ENCODE measurements at regions not wholly inside any gene's neighbourhood (a gene's known extent, or its start where the extent isn't known, plus 50 kb on each side); places are given as distances from the start of the nearest gene placed in this dataset.

DNA sequence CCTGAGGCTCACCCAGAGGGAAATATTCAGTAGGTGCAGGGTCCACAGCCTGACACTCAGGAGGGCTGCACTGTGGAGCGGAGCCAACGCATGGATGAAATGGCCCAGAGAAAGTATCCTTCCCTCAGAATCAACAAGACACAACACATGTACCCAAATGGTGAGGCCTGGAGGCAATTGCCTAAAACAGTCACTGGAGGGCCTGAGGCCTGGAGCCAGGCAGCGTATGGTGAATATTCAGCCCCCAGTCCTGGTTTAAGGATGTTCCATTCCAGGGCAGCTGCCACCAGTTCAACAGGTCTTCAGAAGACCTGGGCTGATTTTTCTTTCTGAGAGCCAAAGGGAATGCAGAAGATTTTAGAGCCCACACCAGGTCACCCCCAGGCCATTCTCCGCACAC lies 264.8 kb downstream of the INSC start:
- DNase-seq = no peak

DNA sequence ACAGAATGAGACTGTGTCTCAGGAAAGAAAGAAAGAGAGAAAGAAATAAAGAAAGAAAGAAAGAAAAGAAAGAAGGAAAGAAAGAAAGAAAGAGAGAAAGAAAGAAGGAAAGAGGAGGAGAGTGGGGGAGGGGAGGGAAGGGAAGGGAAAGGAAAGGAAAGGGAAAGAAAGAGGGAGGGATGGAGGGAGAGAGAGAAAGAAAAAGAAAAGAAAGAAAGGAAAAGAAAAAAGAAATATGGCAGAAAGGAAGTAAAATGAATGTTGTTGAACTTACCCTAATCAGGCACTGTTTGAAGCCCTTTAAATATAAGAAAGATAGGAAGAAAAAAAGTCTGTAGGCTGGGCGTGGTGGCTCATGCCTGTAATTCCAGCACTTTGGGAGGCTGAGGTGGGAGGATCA lies 276.1 kb downstream of the INSC start:
- no peak for DNase-seq

- DNase-seq = no peak
These were observed 282.1 kb downstream of the INSC start for GRCh38 chr11:15396778-15397177.

- no peak for DNase-seq
These were observed 292.2 kb downstream of the INSC start for GRCh38 chr11:15406851-15407351.

DNA sequence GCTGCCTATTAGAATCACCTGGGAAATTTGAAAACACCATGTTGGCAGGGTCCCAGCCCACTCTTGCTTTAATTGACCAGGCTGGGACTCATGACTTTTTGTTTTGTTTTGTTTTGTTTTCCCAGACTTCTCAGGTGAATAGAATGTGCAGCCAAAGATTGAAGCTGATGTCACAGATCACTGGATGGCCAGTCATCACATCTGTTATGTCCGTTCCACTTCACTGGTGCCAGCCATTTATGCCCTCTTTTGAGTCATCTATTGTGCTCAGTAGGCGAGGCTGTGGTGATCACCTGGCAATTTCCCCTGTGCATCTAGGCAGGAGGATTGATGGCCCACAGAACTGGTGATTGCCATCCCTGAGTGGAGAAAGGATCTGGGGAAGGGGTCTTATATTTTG lies 297.3 kb downstream of the INSC start:
- no peak for DNase-seq

- no peak for DNase-seq
These were observed 304.2 kb downstream of the INSC start for GRCh38 chr11:15418921-15419320.

DNA sequence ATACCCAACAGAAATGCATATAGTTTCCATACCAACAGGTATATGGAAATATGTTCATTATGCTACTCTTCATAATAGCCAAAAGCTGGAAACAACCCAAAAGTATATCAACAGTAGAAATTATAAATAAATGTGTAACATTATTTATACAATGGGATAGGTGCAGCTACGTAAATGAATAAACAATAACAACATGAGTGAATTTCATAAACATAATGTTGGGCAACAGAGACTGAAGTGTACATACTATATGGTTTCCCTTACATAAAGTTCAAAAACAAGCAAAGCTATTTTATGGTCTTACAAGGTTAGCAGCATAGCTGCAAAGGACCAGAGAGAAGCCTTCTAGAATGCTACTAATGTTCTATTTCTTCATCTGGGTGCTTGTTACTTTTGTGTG lies 305.0 kb downstream of the INSC start:
- DNase-seq = no peak

GRCh38 chr11:15430381-15430780 lies 315.7 kb downstream of the INSC start:
- no peak for DNase-seq

DNA sequence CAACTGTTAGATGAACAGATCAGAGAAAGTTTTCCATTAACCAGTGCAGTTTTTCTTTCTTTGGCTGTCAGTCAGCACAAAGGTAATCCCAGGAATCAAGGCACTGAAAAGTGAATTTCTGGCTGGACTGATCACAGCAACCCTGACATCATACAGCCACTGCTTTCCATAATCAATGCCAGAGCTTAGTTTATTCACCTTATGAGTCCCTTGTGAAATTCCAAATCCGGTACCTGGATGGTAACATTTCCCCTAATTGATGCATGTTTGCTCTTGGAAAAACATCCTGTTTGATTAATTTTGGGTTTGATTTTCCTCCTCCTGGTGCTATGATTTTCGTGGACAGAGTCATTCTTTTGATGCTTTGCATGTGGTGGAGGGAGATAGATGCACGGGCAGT lies 319.8 kb downstream of the INSC start:
- DNase-seq = peak; percentile 17

DNA sequence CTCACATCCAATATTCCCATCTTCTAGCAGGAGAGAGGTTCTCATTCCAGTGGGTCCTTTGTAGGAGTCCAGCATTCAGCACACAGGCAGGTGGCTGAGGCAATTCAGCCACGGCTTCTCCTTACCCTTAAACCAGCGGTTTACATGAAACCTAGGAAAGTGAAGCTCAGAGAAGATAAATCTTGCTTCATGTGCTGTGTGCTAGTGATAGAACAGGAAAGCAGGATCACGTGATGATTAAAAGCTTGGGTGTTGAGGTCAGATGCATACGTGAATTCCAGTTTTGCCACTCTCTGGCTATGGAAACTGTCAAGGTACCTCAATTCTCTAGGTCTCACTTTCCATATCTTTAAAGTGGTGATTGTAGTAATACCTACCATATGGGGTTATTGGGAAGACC lies 331.6 kb downstream of the INSC start:
- DNase-seq = no peak

DNA sequence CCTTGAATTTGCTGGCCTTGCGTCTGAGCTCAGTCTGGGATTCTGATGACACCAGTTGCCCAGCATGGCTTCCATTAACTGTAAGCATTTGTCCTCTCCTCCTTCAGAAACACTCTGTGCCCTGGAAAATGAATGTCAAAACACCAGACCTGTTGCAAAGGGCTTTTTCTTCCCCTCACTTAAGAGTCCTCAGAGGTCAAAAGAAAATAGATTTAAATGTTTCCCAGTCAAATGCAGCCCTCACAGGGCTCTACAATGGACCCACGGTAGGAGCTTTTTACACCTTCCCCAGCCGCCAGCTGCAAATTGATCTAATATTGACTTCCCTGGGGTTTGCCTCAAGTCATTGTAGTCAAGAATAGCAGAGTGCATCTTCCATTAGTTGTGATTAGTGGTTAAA lies 332.2 kb downstream of the INSC start:
- no peak for DNase-seq

DNA sequence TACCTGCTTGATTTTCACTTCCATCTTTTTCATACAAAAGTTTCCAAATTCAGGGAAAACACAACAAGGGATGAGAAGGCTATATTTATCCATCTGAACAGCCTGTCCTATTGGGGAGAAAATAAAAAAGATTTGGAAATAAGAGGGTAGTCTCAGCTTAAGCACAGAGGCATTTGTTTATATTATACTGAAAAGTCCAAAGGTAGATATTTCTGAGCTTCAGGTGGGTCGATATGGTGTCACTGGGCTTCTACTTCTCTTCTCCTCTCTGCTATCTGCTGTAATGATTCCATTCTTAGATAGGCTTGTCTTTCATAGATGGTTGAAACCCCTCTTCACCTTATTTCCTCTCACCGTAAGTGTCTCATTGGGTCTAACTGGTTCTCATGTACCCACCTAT lies 337.0 kb downstream of the INSC start:
- DNase-seq = no peak

GRCh38 chr11:15453211-15453765 lies 338.6 kb downstream of the INSC start:
- DNase-seq = no peak

- DNase-seq = no peak
These were observed 353.7 kb downstream of the INSC start for GRCh38 chr11:15468466-15468865.

DNA sequence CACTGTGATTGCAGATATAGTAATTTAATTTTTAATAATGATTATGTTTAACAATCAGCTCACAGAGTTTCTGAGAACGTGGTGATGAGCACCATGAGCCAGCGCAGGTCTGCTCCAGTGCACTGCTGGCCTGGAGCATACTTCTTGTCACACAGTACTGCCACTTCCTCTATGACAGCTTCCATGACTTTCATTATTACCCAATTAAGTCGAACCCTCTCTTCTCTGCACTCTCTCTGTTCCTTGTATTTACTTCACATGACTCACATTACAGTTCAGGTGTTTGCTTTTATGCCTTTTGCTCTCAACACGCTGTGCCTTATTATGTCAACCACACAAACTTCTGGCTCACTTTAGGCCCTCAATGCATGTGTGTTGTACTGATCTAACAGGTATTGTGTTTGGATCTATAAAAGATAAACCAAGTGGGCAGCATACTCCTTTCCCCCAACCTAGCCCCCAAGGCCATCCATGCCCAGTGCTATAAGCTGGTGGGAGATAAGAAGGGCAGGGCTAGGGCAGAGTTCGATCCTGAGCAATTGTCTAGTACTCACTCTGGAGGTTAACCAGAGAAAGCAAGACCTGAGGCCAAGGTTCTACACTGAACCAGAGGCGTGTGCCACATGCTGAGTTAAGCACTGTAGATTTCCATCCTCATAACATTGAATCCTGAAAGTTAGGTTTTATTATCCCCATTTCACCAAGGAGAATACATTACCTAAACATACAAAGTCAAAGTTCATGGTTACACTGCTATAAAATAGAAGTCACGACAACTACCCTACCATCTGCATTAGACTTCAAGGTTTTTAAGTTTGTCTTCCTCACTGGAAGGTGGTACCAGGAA lies 356.5 kb downstream of the INSC start:
- no peak for DNase-seq

DNA sequence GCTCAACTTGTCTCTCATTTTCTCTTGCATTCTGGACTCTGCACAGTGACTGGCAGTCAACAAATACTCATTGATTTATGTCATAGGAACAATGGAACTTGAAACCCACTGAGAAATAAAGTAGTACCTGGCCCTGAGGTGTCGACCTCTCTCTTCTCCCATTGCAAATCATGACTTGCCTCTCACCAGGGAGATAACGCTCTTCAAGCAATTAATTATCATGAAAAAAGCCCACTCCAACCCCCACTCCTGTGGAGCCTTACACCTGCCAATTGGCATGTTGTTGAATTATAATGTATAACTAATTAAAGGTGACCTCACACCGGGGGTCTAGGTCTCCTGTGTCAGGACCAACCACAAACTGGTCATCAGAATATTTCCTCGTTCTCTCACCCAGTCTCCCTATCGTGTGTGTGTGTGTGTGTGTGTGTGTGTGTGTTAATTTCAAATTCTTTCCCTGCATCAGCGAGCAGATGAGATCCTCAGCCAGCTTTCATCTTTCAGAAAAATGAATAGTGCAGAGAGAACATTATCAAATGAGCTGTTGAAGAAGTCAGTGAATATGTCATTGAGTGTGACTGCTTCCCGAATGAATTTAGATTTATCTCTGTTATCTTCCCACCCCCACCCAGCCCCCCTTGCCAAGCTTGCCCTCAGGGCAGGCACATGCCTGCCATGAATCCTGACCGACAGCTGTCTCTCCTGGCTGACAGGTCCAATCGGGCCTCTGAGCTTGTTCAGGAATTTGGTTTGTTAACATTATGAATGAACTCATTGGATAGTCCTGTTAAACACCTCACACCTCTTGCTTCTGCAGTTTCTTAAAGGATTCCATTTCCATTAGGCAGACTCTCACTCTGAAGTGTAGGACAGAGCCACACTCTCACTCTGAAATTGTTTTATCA lies 357.4 kb downstream of the INSC start:
- no peak for DNase-seq

- no peak for DNase-seq
These were observed 359.5 kb downstream of the INSC start for GRCh38 chr11:15473954-15474837.

GRCh38 chr11:15476371-15476917 lies 361.7 kb downstream of the INSC start:
- no peak for DNase-seq

DNA sequence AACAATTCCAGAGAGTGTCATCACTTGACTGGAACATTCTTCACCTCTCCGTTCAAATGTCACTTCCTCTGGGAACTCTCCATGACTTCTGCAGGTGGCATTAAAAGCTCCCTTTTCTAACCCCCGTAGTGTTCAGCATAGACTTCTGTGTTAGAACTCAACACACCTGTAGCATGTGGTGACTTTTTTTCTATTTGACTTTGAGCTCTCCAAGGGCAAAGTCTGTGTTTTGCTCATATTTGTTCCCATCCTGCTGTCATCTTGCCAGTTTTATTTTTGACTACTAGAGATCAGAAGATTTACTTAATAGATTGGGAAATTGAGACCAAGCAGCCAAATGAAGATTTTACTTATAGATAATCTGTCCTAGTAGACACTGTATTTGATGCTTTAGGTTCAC lies 367.1 kb downstream of the INSC start:
- no peak for DNase-seq

- no peak for DNase-seq
These were observed 368.5 kb downstream of the INSC start for GRCh38 chr11:15483205-15483604.

DNA sequence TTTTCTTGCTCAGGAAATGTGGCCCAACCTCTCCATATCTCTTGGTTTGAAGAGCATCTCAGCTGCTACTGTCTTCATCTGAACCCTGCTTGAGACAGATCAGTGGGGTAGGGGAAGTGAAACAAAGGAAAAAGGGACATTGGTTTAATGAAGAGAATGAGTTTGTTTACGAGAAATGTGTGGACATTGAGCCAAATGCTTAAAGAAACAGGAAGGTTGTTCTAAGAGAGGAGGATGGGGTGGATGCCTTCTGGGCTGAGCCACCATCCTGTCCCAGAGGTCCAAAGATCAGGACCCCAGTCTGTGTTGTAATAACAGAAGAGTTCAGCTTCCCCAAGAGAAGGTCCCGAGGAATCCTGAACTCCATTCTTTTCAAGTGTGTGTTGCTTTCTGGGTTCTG lies 369.7 kb downstream of the INSC start:
- DNase-seq = no peak

GRCh38 chr11:15485432-15485831 lies 370.7 kb downstream of the INSC start:
- no peak for DNase-seq

All from hindlimb muscle (tissue), 1 donor.